GM11168 (cell line): ENCODE measurements at regions not wholly inside any gene's neighbourhood (a gene's known extent, or its start where the extent isn't known, plus 50 kb on each side); places are given as distances from the start of the nearest gene placed in this dataset.

Experiments
- in situ Hi-C: fragments of 300-500 bp; cut with MboI; formaldehyde crosslinking; loops from one replicate; pipeline ENCODE4 v1.12.0; 2022; ENCODE audit warnings: low sequenced_read_pairs; ENCODE audit not compliant: unreplicated experiment

GRCh38 chr21:15410853-15411252 lies 318.9 kb upstream of the USP25 start:
- in situ Hi-C loops, result no loop called here

DNA sequence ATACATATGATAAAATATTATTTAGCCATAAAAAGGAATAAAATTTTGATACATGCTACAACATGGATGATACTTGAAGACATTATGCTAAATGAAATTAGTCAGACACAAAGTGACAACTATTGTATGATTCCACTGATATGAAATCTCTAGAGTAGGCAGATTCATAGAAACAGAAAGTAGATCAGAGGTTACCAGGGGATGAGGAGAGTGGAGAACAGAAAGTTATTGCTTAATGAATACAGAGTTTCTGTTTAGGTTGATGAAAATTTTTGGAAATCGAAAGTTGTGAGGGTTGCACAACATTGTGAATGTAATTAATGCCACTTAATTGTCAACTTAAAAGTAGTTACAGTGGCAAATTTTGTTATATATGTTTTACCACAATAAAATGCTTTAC lies 315.7 kb upstream of the USP25 start:
- in situ Hi-C loops, result no loop called here

- in situ Hi-C loops, result no loop called here
These were observed 314.1 kb upstream of the USP25 start for GRCh38 chr21:15415541-15416261.

DNA sequence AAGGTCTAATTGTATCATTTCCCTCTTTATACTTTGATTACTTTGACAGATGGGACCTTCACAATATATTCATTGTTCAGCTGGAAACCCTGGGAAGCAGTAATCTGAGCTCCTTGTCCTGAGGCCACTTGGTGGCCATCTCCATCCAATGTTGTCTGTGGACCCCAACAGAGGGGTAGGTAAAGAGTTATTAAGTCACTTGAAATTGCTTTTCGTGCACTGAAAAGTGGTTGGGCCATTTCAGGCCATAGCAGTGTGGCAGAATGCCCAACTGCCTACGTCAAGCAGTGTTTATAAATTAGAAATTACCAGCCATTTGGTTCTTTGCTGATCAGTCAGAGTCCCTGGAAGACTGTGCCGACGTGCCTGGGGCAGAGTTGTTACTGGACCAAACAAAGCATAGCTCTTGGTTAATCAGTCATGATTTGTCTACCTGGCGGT lies 308.3 kb upstream of the USP25 start:
- in situ Hi-C loops, result no loop called here

DNA sequence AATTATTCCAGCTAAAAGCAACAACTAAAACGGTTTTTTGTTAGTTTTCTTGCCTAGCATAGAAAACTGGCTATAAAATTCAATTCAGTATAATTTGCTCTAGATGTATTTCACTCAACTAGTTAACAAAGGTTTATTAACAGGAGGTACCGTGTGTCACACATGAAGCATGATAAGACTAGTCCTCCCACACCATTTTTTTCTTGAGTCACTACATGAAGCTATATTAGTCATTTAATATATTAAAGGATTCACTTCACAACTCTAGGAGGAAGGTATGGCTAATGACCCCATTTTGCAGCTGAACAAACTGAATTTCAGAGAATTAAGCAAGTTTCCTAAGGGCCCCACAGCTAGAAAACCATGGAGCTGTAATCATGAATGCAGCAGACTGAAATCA lies 307.8 kb upstream of the USP25 start:
- in situ Hi-C loops, result no loop called here

DNA sequence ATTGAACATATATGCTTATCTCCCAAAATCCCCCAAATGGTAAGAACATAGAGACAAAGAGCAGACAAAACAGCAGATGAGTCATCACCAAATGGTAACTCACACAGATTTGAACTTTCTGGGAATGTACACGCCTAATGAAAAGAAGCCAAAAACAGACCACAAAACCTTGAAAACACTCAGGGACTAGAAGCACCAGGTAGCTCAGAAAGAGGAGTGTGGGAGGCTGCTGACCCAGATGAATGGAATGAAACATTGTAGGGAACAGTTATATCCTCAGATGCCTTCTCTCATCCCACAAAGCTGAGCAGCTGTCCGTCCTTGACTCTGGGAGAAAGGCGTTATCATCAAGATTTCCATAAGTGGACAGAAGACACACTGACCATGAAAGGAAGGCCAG lies 307.0 kb upstream of the USP25 start:
- in situ Hi-C loops, result no loop called here

DNA sequence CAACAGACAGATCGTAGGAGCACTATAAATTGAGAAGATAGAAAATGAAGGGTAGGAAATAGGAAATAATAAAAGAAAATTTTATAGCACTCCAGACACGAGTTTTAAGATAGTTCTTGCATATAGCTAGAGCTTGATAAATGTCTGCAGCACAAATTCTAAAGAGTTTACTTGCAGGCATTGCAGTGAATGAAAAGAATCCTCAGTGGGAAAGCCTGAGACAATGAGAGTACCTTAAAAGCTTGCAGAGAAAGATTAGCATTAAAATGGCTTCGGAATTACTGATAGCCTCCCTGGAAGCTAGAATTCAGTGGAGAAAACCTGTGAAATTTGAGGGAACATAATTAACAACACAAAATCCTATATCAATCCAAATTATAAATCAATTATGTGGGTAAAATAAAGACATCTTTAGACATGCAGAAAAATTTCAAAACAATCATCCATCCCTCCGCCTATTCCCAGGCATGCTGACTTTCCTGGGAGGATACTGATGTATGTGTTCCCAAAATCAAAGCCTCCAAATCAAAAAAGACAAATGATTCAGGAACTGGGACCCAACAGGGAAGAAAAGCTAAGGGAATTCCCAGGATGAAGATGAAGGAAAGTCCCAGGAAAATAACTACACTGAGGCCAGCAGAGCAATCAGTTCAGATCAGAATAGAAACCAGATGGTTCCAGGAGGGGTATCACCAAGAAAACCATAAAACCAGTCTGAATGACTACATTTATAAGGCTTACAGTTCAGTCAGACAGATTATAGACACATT lies 305.9 kb upstream of the USP25 start:
- in situ Hi-C loops, result no loop called here

DNA sequence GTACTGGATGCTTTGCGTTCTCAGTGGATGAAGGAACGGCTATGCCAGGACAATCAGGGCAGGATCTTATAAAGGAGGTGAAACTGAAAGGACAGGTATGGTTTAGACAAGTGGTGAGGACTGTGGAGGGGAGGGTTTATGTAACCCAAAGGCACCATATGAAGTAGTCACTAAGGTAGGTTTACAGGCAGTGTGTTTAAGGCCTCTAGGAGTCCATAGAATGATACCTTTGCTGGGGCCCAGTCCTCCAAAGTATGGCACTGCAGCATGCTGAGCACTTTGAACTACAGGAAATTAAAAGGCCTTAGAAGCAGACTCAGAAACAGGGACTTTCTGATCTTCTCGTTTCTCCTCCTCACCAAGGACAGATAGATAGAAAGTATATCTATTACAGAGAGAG lies 304.7 kb upstream of the USP25 start:
- in situ Hi-C loops, result no loop called here

GRCh38 chr21:15430023-15430422 lies 299.8 kb upstream of the USP25 start:
- in situ Hi-C loops, result no loop called here

DNA sequence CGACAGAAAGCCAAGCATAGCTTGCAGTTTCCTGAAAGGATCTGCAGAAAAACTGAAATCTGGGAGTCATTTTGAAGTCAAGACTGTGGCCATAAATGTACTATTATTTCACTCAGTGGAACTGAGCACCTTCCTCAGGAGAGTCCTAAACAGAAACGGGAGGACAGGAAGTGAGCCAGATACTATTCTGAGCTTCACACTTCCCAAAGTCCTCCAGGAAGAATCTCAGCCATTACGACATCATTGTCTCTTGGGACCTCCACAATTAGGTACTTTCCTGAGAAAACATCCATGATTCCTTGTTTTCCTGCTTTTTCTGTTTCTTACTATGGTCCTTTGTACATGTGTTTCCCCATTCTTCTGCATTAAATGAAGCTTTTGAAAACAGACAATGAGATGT lies 299.2 kb upstream of the USP25 start:
- in situ Hi-C loops, result no loop called here

DNA sequence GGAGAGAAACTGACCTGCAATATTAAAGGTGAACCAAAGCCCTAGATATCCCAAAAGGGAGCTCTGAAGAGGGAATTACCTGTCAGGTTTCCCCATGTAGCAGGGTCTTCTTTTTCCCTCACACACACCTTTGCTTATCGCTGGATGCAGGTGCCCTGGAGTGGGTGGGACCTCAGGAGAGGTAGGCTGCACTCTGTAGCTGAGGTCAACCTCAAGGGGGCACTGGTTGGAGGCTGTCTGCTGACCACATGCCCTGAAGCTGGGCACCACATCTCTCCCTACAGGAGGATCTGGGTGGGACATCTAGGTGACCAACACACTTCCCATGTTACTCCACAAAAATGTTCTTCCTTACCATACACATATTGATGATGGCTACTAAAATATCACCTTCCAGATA lies 298.7 kb upstream of the USP25 start:
- in situ Hi-C loops, result no loop called here

DNA sequence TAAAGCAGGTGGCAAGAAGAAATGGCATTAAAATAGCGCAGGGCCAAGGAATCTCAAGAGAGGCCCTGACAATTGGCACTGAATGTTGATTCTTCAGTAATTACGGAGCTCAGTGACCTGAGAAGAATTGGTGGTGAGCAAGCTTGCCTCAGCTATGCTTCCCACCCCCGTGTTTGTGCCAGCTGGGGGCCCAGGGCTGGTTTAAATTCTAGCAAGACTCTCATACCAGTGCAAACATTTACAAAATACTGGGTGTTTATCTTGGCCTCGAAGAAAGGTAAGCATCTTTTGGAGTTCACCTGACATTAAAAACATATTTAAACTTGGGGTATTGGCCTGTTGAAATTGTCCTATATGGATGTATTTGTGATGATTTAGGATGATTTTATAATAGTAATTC lies 296.7 kb upstream of the USP25 start:
- in situ Hi-C loops, result no loop called here

- in situ Hi-C loops, result no loop called here
These were observed 295.4 kb upstream of the USP25 start for GRCh38 chr21:15434163-15434905.

- in situ Hi-C loops, result no loop called here
These were observed 293.8 kb upstream of the USP25 start for GRCh38 chr21:15436031-15436430.

DNA sequence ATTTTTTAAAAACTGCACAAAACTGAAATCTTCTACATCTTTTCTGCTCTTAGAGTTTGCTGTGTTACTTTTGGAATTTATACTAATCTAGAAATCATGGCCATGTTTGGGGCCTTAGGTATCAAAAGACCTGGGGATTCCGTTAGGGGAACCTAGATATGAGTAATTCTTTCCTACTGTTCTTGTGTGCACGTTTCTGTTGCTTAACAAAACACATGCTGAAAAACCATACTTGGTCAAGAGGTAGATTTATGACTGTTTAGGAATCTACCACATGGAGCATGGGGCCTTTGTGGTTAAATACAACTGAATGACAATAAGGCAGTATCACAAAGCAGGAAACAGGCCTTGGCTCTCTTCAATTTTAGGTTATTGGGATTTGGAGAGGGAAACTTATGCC lies 291.9 kb upstream of the USP25 start:
- in situ Hi-C loops, result no loop called here

DNA sequence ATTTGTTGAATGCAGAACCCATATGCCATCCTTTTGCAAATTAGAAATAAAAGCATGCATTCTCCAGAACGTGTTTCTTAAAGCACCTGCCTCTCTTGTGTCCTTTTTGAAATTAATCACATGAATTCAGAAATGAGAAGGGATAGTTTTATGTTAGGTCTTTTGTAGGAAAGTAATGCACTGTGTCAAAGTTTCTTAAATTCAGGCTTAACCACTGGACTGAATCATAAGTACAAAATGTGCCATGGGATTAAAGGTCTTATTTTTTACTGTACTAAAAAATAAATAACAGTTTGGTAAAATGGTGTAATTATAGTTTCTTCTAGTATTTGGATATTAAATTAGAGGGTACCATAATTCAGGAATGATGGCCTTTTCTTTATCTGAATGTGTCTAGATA lies 290.1 kb upstream of the USP25 start:
- in situ Hi-C loops, result no loop called here

DNA sequence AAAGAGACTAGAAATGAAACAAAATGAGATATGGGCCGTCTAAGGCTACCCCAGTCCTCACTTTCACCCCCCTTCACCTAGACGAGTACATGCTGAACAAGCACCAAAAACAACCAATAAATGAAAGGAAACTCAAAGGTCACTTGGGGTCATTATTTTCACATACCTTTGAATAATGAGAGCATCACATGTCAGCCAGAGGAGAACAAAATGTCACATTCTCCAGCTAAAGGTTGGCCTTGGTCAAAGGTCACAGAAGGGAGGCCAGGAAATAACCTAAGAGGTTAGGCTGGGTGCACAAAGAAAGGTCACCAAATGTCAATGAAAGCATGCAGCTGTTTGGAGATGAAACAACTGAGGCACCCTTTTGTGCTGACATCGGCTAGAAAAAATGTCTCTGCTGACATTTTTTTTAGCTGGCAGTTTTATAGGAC lies 288.7 kb upstream of the USP25 start:
- in situ Hi-C loops, result no loop called here

DNA sequence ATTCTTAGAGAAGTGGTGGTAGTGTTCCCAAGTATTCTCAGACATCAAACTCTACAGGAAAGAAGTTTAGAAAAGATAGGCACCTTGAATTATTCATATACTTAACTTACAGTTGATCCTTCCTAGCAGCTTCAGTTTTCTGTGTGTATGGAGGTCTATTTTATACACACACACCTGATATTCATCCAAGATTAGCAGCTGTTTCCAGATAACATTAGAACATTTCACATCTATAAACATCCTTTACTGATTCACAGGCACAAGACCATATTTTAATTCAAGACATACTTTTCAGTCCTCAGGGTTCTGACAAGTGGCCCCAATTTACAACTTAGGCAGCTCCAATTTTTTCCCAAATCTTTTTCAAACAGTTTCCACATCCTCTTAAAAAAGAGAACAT lies 287.8 kb upstream of the USP25 start:
- in situ Hi-C loops, result no loop called here

DNA sequence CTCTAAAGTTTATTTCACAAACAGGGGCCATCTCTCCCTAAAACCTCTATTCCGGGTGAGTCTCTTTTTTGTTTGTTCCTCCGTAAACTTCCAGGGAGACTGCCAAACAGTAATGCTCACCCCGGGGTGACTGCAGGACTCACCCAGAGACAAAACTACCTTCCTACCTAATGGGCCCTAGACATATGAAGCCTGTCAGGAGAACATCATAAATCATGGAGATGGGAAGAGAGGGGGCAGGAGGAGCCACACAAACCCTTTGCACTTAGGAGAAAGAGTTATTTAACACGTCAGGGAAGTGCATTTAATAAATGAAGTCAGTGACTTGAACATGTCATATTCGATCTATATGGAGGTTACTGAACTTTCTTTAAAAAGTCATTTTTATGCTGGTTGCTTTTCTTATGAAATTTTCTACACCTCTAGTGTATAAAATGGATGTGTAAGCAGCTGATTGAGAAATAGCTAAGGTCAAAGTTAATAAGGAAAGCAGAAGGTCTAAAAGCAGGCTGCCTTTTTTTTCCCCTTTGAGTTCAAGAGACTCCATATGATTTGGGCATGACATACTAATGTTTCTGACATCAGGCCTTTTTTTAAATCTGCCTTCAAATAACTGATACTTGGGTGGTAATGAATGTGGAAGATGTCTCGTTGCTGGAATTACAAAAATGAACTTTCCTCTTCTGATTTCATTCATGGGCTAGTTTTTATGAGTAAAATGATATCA lies 286.9 kb upstream of the USP25 start:
- in situ Hi-C loops, result no loop called here

GRCh38 chr21:15443740-15444117 lies 286.1 kb upstream of the USP25 start:
- in situ Hi-C loops, result no loop called here
